Peyer's patch (tissue), 4 donors: ENCODE measurements at regions not wholly inside any gene's neighbourhood (a gene's known extent, or its start where the extent isn't known, plus 50 kb on each side); places are given as distances from the start of the nearest gene placed in this dataset.
A peak's percentile ranks its signal among the peaks of the same experiment; 100 is the strongest.
"Not testable (repeated sequence)": the region's sequence is repeated elsewhere in the genome, so short reads cannot be mapped to it uniquely, and the experiment has no call there.

ENCODE experiments used
- DNase-seq, 3 donors: peaks; one replicate each; pipeline ENCODE4 v3.0.0-alpha.2; 2017 to 2019
- H3K27ac ChIP-seq, 4 donors: fragments of 200-600 bp; sonication (generic); one replicate each; pipeline ENCODE4 v1.5.1; 2016 to 2019
- H3K27me3 ChIP-seq, 2 donors: fragments of 200-600 bp; sonication (generic); one replicate each; pipeline ENCODE4 v1.5.1; 2019
- H3K36me3 ChIP-seq, 3 donors: fragments of 200-600 bp; sonication (generic); one replicate each; pipeline ENCODE4 v1.5.1; 2016 to 2019
- H3K4me1 ChIP-seq, 4 donors: fragments of 200-600 bp; sonication (generic); one replicate each; pipeline ENCODE4 v1.5.1; 2016 to 2019
- H3K4me3 ChIP-seq, 4 donors: fragments of 200-600 bp; sonication (generic); 1 replicate in 3 of 4; 2 replicates in 1 of 4; pipeline ENCODE4 v1.5.1; 2016 to 2019; ENCODE audit warnings: mild to moderate bottlenecking in 1 of 4
- H3K9me3 ChIP-seq, 4 donors: fragments of 200-600 bp; sonication (generic); one replicate each; pipeline ENCODE4 v1.5.1; 2016 to 2019; ENCODE audit warnings: mild to moderate bottlenecking in 1 of 4
- POLR2A ChIP-seq, 2 donors: fragments of 450-650 bp; IDR thresholded peaks; one replicate each; pipeline ENCODE4 v1.5.1; 2017; ENCODE audit warnings: antibody characterized with exemption in 2 of 2, mild to moderate bottlenecking in 2 of 2, moderate library complexity in 2 of 2
- TF ChIP-seq, protein P1 (sequence below), 6 experiments: fragments of 450-650 bp in 4 of 6; fragments of 200-600 bp in 2 of 6; sonication (generic) in 1 of 6; IDR thresholded peaks; one replicate each; pipeline ENCODE4 v1.5.1; 2017 to 2019; ENCODE audit warnings: antibody characterized with exemption in 6 of 6, mild to moderate bottlenecking in 3 of 6, moderate library complexity in 1 of 6

DNA sequence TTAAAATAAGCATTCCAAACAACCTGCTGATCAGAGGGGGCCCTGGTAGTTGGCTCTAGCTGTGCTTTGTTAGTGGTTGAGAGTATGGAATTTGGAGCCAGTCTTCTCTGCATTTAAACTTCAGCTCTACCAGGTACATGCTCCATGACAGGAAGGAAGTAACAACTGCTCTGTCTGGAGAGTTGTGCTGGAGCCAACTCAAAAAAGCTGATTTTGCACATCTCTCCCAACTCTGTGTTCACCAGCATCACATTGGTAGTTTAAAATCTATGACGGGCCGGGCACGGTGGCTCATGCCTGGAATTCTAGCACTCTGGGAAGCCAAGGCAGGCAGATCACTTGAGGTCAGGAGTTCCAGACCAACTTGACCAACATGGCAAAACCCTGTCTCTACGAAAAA lies 68.8 kb upstream of the BMP2 start:
- DNase-seq = no peak
- no peak overlapping the region for H3K4me3 ChIP-seq
- H3K9me3 ChIP-seq = no peaks in the 10 kb centered on the region
- TF ChIP-seq, protein P1, sequence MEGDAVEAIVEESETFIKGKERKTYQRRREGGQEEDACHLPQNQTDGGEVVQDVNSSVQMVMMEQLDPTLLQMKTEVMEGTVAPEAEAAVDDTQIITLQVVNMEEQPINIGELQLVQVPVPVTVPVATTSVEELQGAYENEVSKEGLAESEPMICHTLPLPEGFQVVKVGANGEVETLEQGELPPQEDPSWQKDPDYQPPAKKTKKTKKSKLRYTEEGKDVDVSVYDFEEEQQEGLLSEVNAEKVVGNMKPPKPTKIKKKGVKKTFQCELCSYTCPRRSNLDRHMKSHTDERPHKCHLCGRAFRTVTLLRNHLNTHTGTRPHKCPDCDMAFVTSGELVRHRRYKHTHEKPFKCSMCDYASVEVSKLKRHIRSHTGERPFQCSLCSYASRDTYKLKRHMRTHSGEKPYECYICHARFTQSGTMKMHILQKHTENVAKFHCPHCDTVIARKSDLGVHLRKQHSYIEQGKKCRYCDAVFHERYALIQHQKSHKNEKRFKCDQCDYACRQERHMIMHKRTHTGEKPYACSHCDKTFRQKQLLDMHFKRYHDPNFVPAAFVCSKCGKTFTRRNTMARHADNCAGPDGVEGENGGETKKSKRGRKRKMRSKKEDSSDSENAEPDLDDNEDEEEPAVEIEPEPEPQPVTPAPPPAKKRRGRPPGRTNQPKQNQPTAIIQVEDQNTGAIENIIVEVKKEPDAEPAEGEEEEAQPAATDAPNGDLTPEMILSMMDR (IDR thresholded peaks at IDR 0.05) = no peak
- no peak for TF ChIP-seq POLR2A (IDR thresholded peaks at IDR 0.05)
- H3K27ac ChIP-seq = peak overlapping the region in 1 of 4 donors; percentile 43
- H3K36me3 ChIP-seq = no peaks in the 10 kb centered on the region
- no peaks in the 10 kb centered on the region for H3K27me3 ChIP-seq
- peaks cover 0 to 27% (median 4%) of the 10 kb centered on the region in 4 donors for H3K4me1 ChIP-seq

DNA sequence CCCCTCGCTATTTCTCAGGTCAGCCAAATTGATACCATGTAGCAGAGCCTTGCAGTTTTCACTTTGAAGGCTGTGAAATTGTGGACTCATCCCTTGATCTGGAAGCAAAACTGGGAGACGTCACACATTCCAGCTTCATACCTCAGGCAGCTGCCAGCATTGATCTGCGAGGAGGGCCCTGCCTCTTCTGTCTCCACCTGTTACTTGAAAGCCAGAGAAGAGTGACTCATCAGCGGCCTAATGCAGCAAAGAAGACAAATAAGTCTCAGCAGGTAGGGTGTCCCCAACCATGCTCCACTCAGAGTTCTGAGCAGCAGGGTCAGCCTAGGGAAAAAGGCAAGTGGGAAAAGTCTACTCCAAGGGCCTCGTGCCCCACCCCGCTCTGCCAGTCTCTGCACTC lies 69.4 kb upstream of the BMP2 start:
- peaks cover 0 to 25% (median 6%) of the 10 kb centered on the region in 4 donors for H3K4me1 ChIP-seq
- H3K36me3 ChIP-seq = no peaks in the 10 kb centered on the region
- H3K27ac ChIP-seq = peak overlapping the region in 1 of 4 donors; percentile 43
- no peaks in the 10 kb centered on the region for H3K9me3 ChIP-seq
- DNase-seq = peak in 1 of 3 donors; percentile 67
- no peak for TF ChIP-seq POLR2A (IDR thresholded peaks at IDR 0.05)
- TF ChIP-seq, protein P1 (IDR thresholded peaks at IDR 0.05) = no peak
- no peak overlapping the region for H3K4me3 ChIP-seq
- no peaks in the 10 kb centered on the region for H3K27me3 ChIP-seq

DNA sequence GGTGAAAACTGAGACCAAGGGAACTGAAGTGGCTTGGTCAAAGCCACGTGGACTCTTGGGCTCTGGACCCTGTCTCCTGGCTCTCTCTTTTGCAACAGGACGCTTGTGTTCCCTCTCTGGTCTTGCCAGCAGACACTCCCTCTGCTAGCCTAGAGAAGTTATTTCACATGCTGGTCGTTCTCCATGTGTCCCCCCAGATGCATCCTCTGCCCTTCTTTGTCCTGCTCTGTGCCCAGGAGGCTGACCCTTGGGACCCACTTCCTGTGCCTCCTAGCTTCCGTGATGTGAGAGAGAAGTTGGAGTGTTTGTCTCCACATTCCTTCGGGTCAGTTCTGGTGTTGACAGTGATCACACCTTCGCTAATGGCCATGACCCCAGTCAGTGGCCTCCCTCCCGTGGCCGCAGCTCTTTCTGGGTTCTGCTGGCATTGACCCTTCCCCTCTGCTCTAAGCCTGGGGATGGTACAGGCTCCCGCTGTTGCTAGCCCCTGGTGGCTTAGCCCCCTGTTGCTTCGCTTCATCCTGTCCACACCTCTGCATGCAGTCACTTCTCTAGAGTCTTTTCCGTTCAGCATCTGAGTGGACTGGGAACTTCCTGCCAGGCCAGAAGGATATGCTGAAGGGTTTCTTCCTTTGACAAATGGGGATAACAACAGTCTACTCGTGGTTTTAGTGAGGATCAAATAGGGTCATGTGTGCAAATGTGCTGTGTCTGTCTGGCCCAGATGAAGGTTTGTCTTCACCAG lies 70.1 kb upstream of the BMP2 start:
- no peak for DNase-seq
- peaks cover 0 to 25% (median 4%) of the 10 kb centered on the region in 4 donors for H3K4me1 ChIP-seq
- H3K4me3 ChIP-seq = no peak overlapping the region

DNA sequence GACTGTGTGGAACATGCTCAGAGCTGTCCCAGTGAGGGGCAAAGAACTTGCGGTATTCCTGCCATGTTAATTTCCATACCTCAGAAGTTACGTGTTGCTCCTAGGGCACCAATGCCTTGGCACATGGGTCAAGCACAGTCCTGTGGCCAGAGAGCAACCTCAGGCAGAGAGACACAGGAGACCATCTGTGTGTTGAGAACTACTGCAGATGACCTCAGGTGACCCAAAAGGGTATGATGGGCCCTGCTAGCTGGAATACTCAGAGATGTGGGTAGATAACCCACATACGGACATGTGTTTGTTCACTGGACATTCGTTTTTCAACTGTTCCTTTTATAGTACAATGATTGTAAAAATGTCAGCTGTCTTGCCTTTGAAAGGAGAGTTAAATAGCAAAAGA lies 71.5 kb upstream of the BMP2 start:
- no peaks in the 10 kb centered on the region for H3K9me3 ChIP-seq
- peaks cover 0 to 24% (median 4%) of the 10 kb centered on the region in 4 donors for H3K4me1 ChIP-seq
- TF ChIP-seq, protein P1 (IDR thresholded peaks at IDR 0.05) = no peak
- TF ChIP-seq POLR2A (IDR thresholded peaks at IDR 0.05) = no peak
- no peaks in the 10 kb centered on the region for H3K27me3 ChIP-seq
- H3K4me3 ChIP-seq = no peak overlapping the region
- DNase-seq = no peak
- no peaks in the 10 kb centered on the region for H3K36me3 ChIP-seq
- H3K27ac ChIP-seq = no peak overlapping the region

More for the DNA sequence above, 70.1 kb upstream of the BMP2 start:
- Histone ChIP-seq H3K36me3 (no peaks in the 10 kb centered on the region), H3K9me3 (no peaks in the 10 kb centered on the region), H3K27ac (peak overlapping the region in 1 of 4 donors; percentile 43), H3K27me3 (no peaks in the 10 kb centered on the region)
- no peak for TF ChIP-seq POLR2A (IDR thresholded peaks at IDR 0.05)
- TF ChIP-seq, protein P1 (IDR thresholded peaks at IDR 0.05) = no peak

DNA sequence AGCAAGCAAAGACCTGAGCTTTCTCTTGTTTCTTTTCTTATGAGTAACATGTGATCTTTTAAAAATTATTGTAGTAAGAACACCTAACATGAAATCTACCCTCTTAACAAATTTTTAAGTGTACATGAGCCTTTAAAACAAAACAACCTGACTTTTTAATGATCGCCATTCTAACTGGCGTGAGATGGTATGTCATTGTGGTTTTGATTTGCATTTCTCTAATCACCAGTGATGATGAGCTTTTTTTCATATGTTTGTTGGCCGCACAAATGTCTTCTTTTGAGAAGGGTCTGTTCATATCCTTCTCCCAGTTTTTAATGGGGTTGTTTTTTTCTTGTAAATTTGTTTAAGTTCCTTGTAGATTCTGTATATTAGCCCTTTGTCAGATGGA lies 73.7 kb upstream of the BMP2 start:
- not testable (repeated sequence) for H3K27me3 ChIP-seq, H3K9me3 ChIP-seq, H3K27ac ChIP-seq, DNase-seq, H3K4me3 ChIP-seq, H3K36me3 ChIP-seq
- H3K4me1 ChIP-seq = peaks cover 0 to 24% (median 4%) of the 10 kb centered on the region in 4 donors

DNA sequence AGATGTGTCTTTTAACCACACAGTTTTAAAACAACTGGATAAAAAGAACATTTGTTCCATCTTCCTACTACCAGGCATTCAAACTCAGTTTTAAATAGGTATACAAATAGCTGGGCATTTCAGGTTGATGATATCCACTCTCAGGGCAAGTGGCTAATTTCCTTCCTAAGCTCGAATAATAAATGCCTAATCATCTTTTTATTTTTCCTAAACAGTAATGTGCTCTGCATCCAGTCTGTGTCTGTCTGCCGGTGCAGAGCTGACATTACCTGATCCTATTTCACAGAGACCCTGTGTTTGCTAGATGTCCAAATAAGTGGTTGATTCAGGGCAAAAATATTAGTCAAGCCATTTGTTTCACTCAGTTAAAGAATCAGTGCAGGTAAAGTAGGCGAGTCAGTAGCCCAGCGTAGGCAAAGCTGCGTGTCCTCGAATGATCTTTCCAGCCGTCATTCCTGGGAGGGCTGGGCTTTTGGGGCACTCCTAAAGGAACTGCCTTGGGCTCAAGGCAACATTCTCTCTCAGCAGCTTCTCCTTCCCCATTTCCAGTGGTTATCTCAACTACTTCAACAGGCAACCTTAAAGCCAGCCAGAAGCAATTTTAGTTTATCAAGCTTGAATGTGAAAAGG lies 74.2 kb upstream of the BMP2 start:
- Histone ChIP-seq H3K27me3 (no peaks in the 10 kb centered on the region), H3K4me3 (no peak overlapping the region), H3K36me3 (no peaks in the 10 kb centered on the region), H3K9me3 (no peaks in the 10 kb centered on the region), H3K4me1 (peaks cover 0 to 24% (median 4%) of the 10 kb centered on the region in 4 donors), H3K27ac (peak overlapping the region in 1 of 4 donors; percentile 61)
- TF ChIP-seq POLR2A (IDR thresholded peaks at IDR 0.05) = no peak
- TF ChIP-seq, protein P1 (IDR thresholded peaks at IDR 0.05) = no peak
- DNase-seq = no peak
